ENCODE measurements at regions not wholly inside any gene's neighbourhood (a gene's known extent, or its start where the extent isn't known, plus 50 kb on each side); places are given as distances from the start of the nearest gene placed in this dataset.

- no peak for DNase-seq (ENCODE audit: low read depth)
Observed at GRCh38 chr6:7664003-7664402, 61.9 kb upstream of the BMP6 start.

- DNase-seq (ENCODE audit: low read depth): no peak
Observed at GRCh38 chr6:7668936-7669335, 57.0 kb upstream of the BMP6 start.

GRCh38 chr6:7669742-7670141, 56.2 kb upstream of the BMP6 start:
- no peak for DNase-seq (ENCODE audit: low read depth)

GRCh38 chr6:7671076-7671475, 54.8 kb upstream of the BMP6 start:
- DNase-seq (ENCODE audit: low read depth): peak; percentile 29

GRCh38 chr6:7671581-7671980, 54.3 kb upstream of the BMP6 start:
- DNase-seq (ENCODE audit: low read depth): no peak

- DNase-seq (ENCODE audit: low read depth): no peak
Observed at GRCh38 chr6:7672066-7673062, 53.5 kb upstream of the BMP6 start.

GRCh38 chr6:7673063-7673536, 52.8 kb upstream of the BMP6 start:
- peak; percentile 43 for DNase-seq (ENCODE audit: low read depth)

- no peak for DNase-seq (ENCODE audit: low read depth)
Observed at GRCh38 chr6:7674291-7674690, 51.6 kb upstream of the BMP6 start.

GRCh38 chr6:7675353-7675945, 50.5 kb upstream of the BMP6 start:
- DNase-seq (ENCODE audit: low read depth): no peak

Measured in M059J (cell line).